Ammon's horn (tissue), 1 donor: ENCODE measurements at regions not wholly inside any gene's neighbourhood (a gene's known extent, or its start where the extent isn't known, plus 50 kb on each side); places are given as distances from the start of the nearest gene placed in this dataset.

Source experiments
- DNase-seq: peaks from one replicate; pipeline ENCODE4 v3.0.0-alpha.2; 2016; ENCODE audit warnings: low spot score

- no peak for DNase-seq
These were observed 133.2 kb upstream of the PTPN1 start for GRCh38 chr20:50376888-50377459.

GRCh38 chr20:50378170-50379000 is 131.8 kb upstream of the PTPN1 start:
- DNase-seq, result no peak

GRCh38 chr20:50379049-50379990 is 130.9 kb upstream of the PTPN1 start:
- no peak for DNase-seq

- DNase-seq, result no peak
These were observed 130.0 kb upstream of the PTPN1 start for GRCh38 chr20:50379991-50380696.

- no peak for DNase-seq
These were observed 129.5 kb upstream of the PTPN1 start for GRCh38 chr20:50380697-50381040.

- no peak for DNase-seq
These were observed 129.0 kb upstream of the PTPN1 start for GRCh38 chr20:50381075-50381732.

GRCh38 chr20:50381771-50382593 is 128.2 kb upstream of the PTPN1 start:
- peak; percentile 49 for DNase-seq

GRCh38 chr20:50385733-50386640 is 124.2 kb upstream of the PTPN1 start:
- no peak for DNase-seq

GRCh38 chr20:50386641-50386960 is 123.6 kb upstream of the PTPN1 start:
- no peak for DNase-seq

GRCh38 chr20:50387218-50387995 is 122.8 kb upstream of the PTPN1 start:
- no peak for DNase-seq

- no peak for DNase-seq
These were observed 122.2 kb upstream of the PTPN1 start for GRCh38 chr20:50387996-50388332.

GRCh38 chr20:50388733-50389437 is 121.3 kb upstream of the PTPN1 start:
- DNase-seq, result no peak

- DNase-seq, result no peak
These were observed 120.8 kb upstream of the PTPN1 start for GRCh38 chr20:50389438-50389807.

- no peak for DNase-seq
These were observed 120.1 kb upstream of the PTPN1 start for GRCh38 chr20:50389808-50390684.

GRCh38 chr20:50390685-50391443 is 119.3 kb upstream of the PTPN1 start:
- no peak for DNase-seq

- DNase-seq, result no peak
These were observed 118.6 kb upstream of the PTPN1 start for GRCh38 chr20:50391444-50392137.
